ENCODE measurements at regions not wholly inside any gene's neighbourhood (a gene's known extent, or its start where the extent isn't known, plus 50 kb on each side); places are given as distances from the start of the nearest gene placed in this dataset.

DNA sequence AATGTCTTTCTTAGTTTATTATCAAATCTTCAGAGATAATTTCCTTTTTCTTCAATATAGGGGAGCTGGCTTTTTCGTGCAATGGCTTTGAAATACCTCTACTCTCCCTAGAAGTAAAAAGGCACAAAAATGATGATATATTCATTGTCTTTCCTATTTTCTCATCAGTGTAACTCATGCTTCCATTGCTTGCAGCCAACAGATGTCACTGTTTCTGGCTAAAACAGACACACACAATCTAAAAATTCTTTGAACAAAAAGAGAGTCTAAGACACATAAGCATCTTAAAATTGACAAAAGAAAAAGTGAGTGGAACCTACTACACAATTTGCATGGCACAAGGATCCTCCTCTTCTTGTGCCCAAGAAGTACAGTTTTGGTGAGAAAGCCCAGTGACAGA lies 448.7 kb upstream of the VRK2 start:
- no peak overlapping the region for H3K4me3 ChIP-seq
- no peaks in the 10 kb centered on the region for H3K36me3 ChIP-seq
- H3K27me3 ChIP-seq: no peaks in the 10 kb centered on the region
- H3K9me3 ChIP-seq: no peaks in the 10 kb centered on the region
- TF ChIP-seq CTCF (IDR thresholded peaks at IDR 0.05): no peak
- intact Hi-C loops (cut with DNase I): no loop called here
- H3K4me1 ChIP-seq: no peaks in the 10 kb centered on the region
- DNase-seq (no peak), ATAC-seq (no peak)
- no peak overlapping the region for H3K27ac ChIP-seq

- Histone ChIP-seq H3K36me3 (no peaks in the 10 kb centered on the region), H3K4me1 (no peaks in the 10 kb centered on the region), H3K9me3 (no peaks in the 10 kb centered on the region), H3K27me3 (no peaks in the 10 kb centered on the region), H3K4me3 (no peak overlapping the region), H3K27ac (no peak overlapping the region)
- ATAC-seq: no peak
- TF ChIP-seq CTCF (IDR thresholded peaks at IDR 0.05): no peak
- intact Hi-C loops (cut with DNase I): no loop called here
- DNase-seq: no peak
These were observed 448.1 kb upstream of the VRK2 start for GRCh38 chr2:57598551-57598950.

DNA sequence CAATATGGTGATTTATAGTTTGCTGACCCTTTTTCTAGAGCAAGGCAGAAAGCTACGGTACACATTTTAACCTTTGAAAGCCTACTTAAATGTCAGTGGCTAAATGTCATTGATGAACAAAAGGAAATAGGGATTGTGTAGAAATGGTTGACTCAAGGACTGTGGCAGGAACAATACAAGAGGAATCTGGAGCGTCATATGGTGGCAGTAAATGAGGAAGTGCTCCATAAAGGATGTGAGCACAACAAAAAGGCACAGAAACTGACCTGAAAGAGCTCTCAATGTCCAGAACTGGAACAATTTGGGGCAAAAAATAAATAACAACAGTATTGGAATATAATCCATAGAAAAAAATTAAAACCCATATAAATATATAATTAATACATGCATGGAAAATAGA lies 443.9 kb upstream of the VRK2 start:
- Histone ChIP-seq H3K4me1 (no peaks in the 10 kb centered on the region), H3K4me3 (no peak overlapping the region), H3K27ac (no peak overlapping the region), H3K9me3 (no peaks in the 10 kb centered on the region), H3K27me3 (no peaks in the 10 kb centered on the region), H3K36me3 (no peaks in the 10 kb centered on the region)
- intact Hi-C loops (cut with DNase I): no loop called here
- no peak for ATAC-seq
- no peak for DNase-seq
- no peak for TF ChIP-seq CTCF (IDR thresholded peaks at IDR 0.05)

DNA sequence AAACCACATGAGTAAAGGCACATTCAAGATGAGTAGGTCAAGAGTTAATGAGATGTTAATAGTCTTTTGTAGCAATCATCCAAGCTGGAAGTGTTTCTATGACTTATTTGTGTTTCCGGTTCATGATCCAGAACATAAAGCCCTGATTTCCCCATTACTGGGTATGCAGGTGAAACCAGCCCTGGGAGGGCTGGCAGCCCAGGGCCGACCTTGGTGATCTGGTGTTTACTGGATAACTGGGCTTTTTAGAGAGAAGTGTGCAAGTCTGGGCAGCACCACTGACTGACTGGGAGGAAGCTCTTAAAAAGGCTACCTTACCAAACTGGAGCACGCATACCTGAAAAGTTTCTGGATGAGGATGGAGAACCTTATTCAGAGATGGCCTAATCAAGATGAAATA lies 431.6 kb upstream of the VRK2 start:
- H3K27ac ChIP-seq: no peak overlapping the region
- DNase-seq: no peak
- intact Hi-C loops (cut with DNase I): no loop called here
- H3K36me3 ChIP-seq: no peaks in the 10 kb centered on the region
- ATAC-seq: no peak
- H3K4me1 ChIP-seq: no peaks in the 10 kb centered on the region
- TF ChIP-seq CTCF (IDR thresholded peaks at IDR 0.05): no peak
- no peaks in the 10 kb centered on the region for H3K9me3 ChIP-seq
- no peaks in the 10 kb centered on the region for H3K27me3 ChIP-seq
- no peak overlapping the region for H3K4me3 ChIP-seq

DNA sequence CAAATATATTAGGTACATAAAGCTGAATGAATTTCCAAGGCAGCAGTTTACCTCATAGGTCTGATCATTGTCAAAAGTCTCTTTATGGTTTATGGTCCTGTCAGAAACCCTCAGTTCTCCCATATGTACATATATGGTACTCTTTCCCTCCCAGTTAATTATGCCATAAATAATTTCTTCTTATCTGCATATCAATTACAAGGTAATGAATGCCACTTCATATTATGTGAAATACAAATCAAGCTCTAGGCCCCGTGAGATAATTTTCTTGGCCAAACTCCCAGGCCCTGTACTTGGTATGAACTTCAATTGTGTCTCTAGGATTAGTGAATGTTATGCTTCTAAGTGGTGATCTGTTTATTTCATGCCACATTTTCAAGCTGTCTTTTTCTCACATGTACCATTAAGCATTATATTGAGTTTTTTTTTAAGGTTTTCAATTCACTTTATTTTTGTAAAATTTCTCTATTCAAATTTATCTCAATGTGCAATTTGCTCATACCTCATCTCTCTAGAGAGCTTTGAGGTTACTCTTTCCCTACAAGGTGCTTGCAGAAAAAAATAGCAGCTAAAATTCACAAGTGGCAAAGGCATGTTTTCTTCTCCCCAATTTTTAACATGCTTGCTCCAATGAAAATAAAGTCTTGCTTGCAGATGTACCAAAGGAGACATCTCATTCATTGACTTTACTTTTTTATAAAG lies 430.6 kb upstream of the VRK2 start:
- Histone ChIP-seq H3K4me3 (no peak overlapping the region), H3K9me3 (no peaks in the 10 kb centered on the region), H3K4me1 (no peaks in the 10 kb centered on the region), H3K27ac (no peak overlapping the region), H3K36me3 (no peaks in the 10 kb centered on the region), H3K27me3 (no peaks in the 10 kb centered on the region)
- DNase-seq (no peak), ATAC-seq (no peak)
- intact Hi-C loops (cut with DNase I): no loop called here
- no peak for TF ChIP-seq CTCF (IDR thresholded peaks at IDR 0.05)

DNA sequence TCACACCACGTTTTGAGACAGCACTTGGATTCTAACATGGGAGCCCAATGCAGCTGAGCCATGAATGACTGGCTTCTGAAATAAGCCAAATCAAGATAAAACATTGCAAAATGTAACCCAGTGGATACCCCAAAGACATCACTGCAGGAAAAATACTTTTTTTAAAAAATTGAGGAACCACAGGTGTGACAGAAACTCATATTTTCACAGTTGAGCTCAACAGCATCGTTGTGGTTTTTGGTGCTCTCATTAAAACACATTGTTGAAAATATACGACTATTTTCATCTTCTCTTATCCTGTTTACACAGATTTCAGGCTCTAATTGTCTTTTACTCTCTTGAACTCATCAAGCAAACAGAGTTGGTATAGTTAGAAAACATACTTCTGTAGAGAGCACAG lies 429.3 kb upstream of the VRK2 start:
- Histone ChIP-seq H3K36me3 (no peaks in the 10 kb centered on the region), H3K4me3 (no peak overlapping the region), H3K9me3 (no peaks in the 10 kb centered on the region), H3K4me1 (no peaks in the 10 kb centered on the region), H3K27ac (no peak overlapping the region), H3K27me3 (no peaks in the 10 kb centered on the region)
- ATAC-seq: no peak
- TF ChIP-seq CTCF (IDR thresholded peaks at IDR 0.05): no peak
- DNase-seq: no peak
- intact Hi-C loops (cut with DNase I): no loop called here
